PFSK-1 (cell line): ENCODE measurements at regions not wholly inside any gene's neighbourhood (a gene's known extent, or its start where the extent isn't known, plus 50 kb on each side); places are given as distances from the start of the nearest gene placed in this dataset.

Experiments
- FOXP2 ChIP-seq: optimal IDR thresholded peaks from 2 replicates; pipeline ENCODE3; 2011; ENCODE audit warnings: borderline replicate concordance, control low read depth, inconsistent platforms; ENCODE audit not compliant: insufficient read depth; ENCODE audit errors: extremely low read length, extremely low read depth
- POLR2AphosphoS5 ChIP-seq: IDR thresholded peaks from 2 replicates; pipeline ENCODE4 v1.6.1; 2012; ENCODE audit warnings: low read depth, mild to moderate bottlenecking, control low read depth, low read length, moderate library complexity
- SIN3A ChIP-seq: IDR thresholded peaks from 2 replicates; pipeline ENCODE4 v1.6.1; 2012; ENCODE audit warnings: mild to moderate bottlenecking, low read length, moderate library complexity, borderline replicate concordance; ENCODE audit not compliant: insufficient read depth
- TAF1 ChIP-seq: IDR thresholded peaks from 2 replicates; pipeline ENCODE4 v1.6.1; 2012; ENCODE audit warnings: low read length, control low read depth, borderline replicate concordance; ENCODE audit not compliant: insufficient read depth
- TF ChIP-seq, protein P1 (sequence below), 2 experiments: IDR thresholded peaks; 2 replicates each; pipeline versions ENCODE4 v1.6.1 to v1.8.0; 2011 to 2012; ENCODE audit warnings: low read depth in 2 of 2, low read length in 2 of 2, control low read depth in 1 of 2, inconsistent platforms in 1 of 2, mild to moderate bottlenecking in 1 of 2, moderate library complexity in 1 of 2; ENCODE audit not compliant: insufficient read depth in 1 of 2

DNA sequence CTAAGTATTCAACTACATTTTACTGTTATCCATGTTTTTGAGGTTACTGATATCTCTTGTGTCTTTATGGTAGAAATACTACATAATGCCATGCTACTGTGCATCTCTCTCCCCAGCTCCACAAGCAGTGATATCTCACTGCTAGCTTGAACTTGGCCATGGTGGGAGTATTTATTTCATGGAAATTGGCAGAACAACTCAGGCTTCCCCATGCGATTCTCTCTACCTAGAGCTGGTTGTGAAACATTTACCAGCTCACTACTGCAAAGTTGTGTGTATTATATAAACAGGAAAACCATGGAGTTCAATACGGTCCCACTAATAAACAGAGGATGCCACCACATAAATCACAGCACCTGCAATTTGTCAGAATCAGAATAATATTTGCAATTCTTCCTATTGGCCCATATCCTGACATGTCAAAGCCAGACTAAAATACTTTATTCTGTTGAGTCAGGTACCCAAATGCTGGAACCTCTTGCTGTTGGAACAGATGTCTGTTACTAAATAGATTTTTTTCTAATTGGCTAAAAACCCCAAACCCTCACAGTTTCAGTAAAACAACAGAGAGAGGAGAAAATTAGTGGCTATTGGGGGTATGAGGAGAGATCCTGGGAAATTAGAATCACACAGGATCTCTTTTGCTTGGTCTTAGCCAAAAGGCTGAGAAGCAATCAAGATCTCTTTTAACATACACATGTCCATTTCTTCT lies 91.4 kb upstream of the SLC10A2 start:
- TF ChIP-seq, protein P1, sequence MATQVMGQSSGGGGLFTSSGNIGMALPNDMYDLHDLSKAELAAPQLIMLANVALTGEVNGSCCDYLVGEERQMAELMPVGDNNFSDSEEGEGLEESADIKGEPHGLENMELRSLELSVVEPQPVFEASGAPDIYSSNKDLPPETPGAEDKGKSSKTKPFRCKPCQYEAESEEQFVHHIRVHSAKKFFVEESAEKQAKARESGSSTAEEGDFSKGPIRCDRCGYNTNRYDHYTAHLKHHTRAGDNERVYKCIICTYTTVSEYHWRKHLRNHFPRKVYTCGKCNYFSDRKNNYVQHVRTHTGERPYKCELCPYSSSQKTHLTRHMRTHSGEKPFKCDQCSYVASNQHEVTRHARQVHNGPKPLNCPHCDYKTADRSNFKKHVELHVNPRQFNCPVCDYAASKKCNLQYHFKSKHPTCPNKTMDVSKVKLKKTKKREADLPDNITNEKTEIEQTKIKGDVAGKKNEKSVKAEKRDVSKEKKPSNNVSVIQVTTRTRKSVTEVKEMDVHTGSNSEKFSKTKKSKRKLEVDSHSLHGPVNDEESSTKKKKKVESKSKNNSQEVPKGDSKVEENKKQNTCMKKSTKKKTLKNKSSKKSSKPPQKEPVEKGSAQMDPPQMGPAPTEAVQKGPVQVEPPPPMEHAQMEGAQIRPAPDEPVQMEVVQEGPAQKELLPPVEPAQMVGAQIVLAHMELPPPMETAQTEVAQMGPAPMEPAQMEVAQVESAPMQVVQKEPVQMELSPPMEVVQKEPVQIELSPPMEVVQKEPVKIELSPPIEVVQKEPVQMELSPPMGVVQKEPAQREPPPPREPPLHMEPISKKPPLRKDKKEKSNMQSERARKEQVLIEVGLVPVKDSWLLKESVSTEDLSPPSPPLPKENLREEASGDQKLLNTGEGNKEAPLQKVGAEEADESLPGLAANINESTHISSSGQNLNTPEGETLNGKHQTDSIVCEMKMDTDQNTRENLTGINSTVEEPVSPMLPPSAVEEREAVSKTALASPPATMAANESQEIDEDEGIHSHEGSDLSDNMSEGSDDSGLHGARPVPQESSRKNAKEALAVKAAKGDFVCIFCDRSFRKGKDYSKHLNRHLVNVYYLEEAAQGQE (IDR thresholded peaks at IDR 0.05; ENCODE audit: insufficient read depth in 1 of 2, low read depth in 2 of 2, low read length in 2 of 2), result no peak
- TF ChIP-seq POLR2AphosphoS5 (no peak), SIN3A (no peak), FOXP2 (no peak), TAF1 (no peak)

DNA sequence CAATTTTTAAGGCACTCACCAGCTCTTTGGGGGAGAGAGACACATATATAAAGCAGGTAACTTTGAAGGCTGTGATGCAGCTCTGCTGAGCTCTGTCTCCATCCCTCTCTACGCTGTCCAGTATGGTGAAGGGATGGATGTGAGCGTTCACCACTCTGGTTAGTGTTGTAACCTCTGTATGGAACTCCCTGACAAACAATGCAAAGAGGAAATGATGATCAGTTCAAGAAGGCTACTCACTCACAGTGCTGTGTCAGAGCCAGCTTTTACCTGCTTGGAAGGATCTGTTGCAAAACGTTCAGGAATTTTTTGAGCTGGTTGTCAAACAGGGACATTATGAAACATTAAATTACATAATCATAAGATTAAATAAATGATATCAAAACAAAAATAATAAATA lies 90.8 kb upstream of the SLC10A2 start:
- no peak for TF ChIP-seq FOXP2
- TF ChIP-seq TAF1, result no peak

DNA sequence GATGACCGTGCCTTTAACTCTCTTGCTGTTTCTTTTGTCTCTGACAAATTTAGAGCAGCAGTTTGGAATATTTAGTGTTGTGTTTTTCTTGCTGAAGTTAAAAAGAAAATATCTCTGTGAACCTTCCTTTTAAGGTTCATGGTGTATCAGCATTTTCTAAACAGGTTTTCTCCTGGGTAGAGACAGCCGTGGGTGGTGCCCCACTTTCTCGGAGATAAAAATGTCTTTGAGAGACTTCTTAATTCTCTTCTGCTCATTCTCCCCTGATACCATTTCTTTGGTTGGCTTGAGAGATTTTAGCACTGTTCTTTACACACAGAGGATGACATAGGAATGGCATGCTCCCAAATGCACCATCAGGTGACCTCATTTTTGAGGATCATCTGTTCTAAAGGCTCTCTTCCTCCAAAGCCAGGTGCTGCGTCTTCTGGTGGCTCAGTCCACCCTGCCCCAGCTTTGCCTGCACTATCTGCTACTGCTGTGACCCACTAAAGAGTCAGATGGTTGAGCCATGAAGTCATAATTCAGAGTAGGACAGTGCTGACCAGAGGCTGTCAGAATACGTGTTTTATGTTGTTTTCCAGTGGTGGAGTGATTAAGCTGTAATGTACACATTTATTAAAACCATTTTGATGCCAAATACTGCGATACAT lies 90.3 kb upstream of the SLC10A2 start:
- TF ChIP-seq FOXP2, result no peak
- TF ChIP-seq POLR2AphosphoS5, result no peak
- TF ChIP-seq TAF1, result no peak
- TF ChIP-seq, protein P1 (IDR thresholded peaks at IDR 0.05; ENCODE audit: insufficient read depth in 1 of 2, low read depth in 2 of 2, low read length in 2 of 2), result no peak
- TF ChIP-seq SIN3A, result no peak

DNA sequence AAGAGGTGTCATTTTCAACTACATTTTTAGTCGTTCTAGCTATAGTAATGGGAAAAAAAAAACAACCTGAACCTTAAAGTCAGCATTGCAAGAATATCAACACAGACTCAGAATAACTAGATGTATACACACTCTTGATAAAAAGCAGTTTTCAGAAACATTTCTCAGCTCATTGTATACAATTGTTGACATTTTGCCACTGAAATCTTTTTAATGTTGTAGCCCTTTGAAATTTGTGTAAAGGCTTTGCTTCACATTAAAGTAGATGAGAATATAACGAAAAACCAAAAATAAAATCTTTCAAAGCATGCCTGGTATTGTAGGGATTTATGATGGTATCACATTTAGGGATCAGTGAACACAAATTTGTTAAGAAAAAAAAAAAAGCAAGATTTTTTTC lies 87.2 kb upstream of the SLC10A2 start:
- TF ChIP-seq TAF1 (no peak), SIN3A (no peak), FOXP2 (no peak), POLR2AphosphoS5 (no peak)
- TF ChIP-seq, protein P1 (IDR thresholded peaks at IDR 0.05; ENCODE audit: insufficient read depth in 1 of 2, low read depth in 2 of 2, low read length in 2 of 2), result no peak

DNA sequence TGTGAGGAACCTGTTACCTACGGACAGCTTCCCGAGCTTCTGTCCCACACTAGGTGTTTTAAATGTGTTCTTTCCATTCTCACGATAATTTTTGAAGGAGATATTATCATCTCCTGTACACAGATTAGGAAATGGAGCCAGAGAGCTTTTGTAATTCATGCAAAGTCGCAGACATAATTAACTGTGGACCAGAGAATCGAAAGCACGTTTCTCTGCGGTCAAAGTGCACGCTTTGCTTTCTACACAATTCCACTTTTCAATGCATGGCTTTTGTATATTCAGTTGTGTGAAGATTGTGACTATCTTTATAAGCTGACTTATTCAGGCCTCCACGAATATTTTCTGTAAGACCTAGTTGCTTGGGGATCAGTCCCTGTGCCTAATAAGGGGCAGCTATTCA lies 81.7 kb upstream of the SLC10A2 start:
- TF ChIP-seq FOXP2 (no peak), SIN3A (no peak), POLR2AphosphoS5 (no peak), TAF1 (no peak)
- TF ChIP-seq, protein P1 (IDR thresholded peaks at IDR 0.05; ENCODE audit: insufficient read depth in 1 of 2, low read depth in 2 of 2, low read length in 2 of 2), result no peak
